B cell (primary cell): ENCODE measurements at regions not wholly inside any gene's neighbourhood (a gene's known extent, or its start where the extent isn't known, plus 50 kb on each side); places are given as distances from the start of the nearest gene placed in this dataset.

Experiments
- ATAC-seq: fragments of 200-7000 bp; cut with Tn5 transposase; one replicate; pipeline ENCODE4 v1.10.0; 2021; ENCODE audit warnings: low read depth, mild to moderate bottlenecking, moderate number of reproducible peaks, moderate library complexity
- CTCF ChIA-PET: fragments of 350-600 bp; sonication (Branson Sonifier 250); formaldehyde crosslinking; loops from one replicate; lab custom pipeline; 2021; ENCODE audit warnings: antibody characterized with exemption, inconsistent platforms; lab: Charles Lee
- POLR2A ChIA-PET: fragments of 350-600 bp; sonication (Branson Sonifier 250); formaldehyde crosslinking; loops from one replicate; lab custom pipeline; 2021; ENCODE audit warnings: antibody characterized with exemption; lab: Charles Lee
- DNase-seq: peaks from one replicate; pipeline ENCODE4 v3.0.0; 2013
- H2AFZ ChIP-seq: 2 replicates; pipeline ENCODE4 v1.6.1; 2012; ENCODE audit warnings: mild to moderate bottlenecking, low read depth, low read length; ENCODE audit not compliant: insufficient read depth, poor library complexity, severe bottlenecking
- H3K27ac ChIP-seq, 2 donors: 1 replicate in 1 of 2; 2 replicates in 1 of 2; pipeline ENCODE4 v1.5.1; 2012 to 2013; ENCODE audit warnings: low read length in 2 of 2, mild to moderate bottlenecking in 2 of 2, moderate library complexity in 1 of 2
- H3K27me3 ChIP-seq, 4 experiments: fragments of 200-600 bp in 1 of 4; sonication (generic) in 1 of 4; replicated peaks in 1 of 4; 1 replicate in 2 of 4; 2 replicates in 2 of 4; pipeline versions ENCODE4 v1.6.1 to v1.7.0; 2013 to 2016; ENCODE audit warnings: low read length in 3 of 4, mild to moderate bottlenecking in 2 of 4, mixed read lengths in 1 of 4, moderate library complexity in 1 of 4; ENCODE audit not compliant: insufficient read depth in 4 of 4, control insufficient read depth in 3 of 4; ENCODE audit errors: control extremely low read depth in 1 of 4
- H3K36me3 ChIP-seq, 2 experiments: replicated peaks in 1 of 2; 1 replicate in 1 of 2; 2 replicates in 1 of 2; pipeline versions ENCODE4 v1.6.1 to v1.7.1; 2013; ENCODE audit warnings: low read length in 1 of 2; ENCODE audit not compliant: insufficient read depth in 2 of 2, control insufficient read depth in 1 of 2; ENCODE audit errors: control extremely low read depth in 1 of 2, extremely low read depth in 1 of 2
- H3K4me1 ChIP-seq, 2 donors: fragments of 200-600 bp in 1 of 2; sonication (generic) in 1 of 2; 1 replicate in 1 of 2; 2 replicates in 1 of 2; pipeline versions ENCODE4 v1.5.1 to v1.6.1; 2013 to 2017; ENCODE audit warnings: low read length in 2 of 2; ENCODE audit not compliant: control insufficient read depth in 2 of 2, insufficient read depth in 2 of 2
- H3K4me2 ChIP-seq: replicated peaks from 2 replicates; pipeline ENCODE3; 2012; ENCODE audit warnings: mild to moderate bottlenecking, low read depth, low read length; ENCODE audit not compliant: poor library complexity, severe bottlenecking
- H3K4me3 ChIP-seq, 5 experiments: fragments of 200-600 bp in 1 of 5; sonication (generic) in 1 of 5; 1 replicate in 3 of 5; 2 replicates in 2 of 5; pipeline versions ENCODE4 v1.5.1 to v1.7.0; 2011 to 2016; ENCODE audit warnings: low read length in 4 of 5, mild to moderate bottlenecking in 4 of 5, low read depth in 2 of 5, control low read depth in 1 of 5, moderate library complexity in 1 of 5; ENCODE audit not compliant: insufficient read depth in 1 of 5; ENCODE audit errors: control extremely low read depth in 1 of 5, extremely low read depth in 1 of 5
- H3K79me2 ChIP-seq: fragments of 200-600 bp; sonication (generic); one replicate; pipeline ENCODE4 v1.6.0; 2016; ENCODE audit warnings: low read length; ENCODE audit not compliant: control insufficient read depth, insufficient read depth
- H3K9ac ChIP-seq: fragments of 200-600 bp; sonication (generic); 2 replicates; pipeline ENCODE4 v1.6.1; 2017; ENCODE audit warnings: mild to moderate bottlenecking, low read length, moderate library complexity
- H3K9me3 ChIP-seq, 3 donors: one replicate each; pipeline versions ENCODE4 v1.6.1 to v1.7.1; 2013; ENCODE audit warnings: low read length in 2 of 3; ENCODE audit not compliant: control insufficient read depth in 2 of 3, insufficient read depth in 1 of 3; ENCODE audit errors: control extremely low read depth in 1 of 3
- H4K20me1 ChIP-seq: 2 replicates; pipeline ENCODE4 v1.6.0; 2012; ENCODE audit warnings: mild to moderate bottlenecking, low read length; ENCODE audit not compliant: insufficient read depth, control insufficient read depth, poor library complexity, severe bottlenecking
- H3K27ac Mint-ChIP-seq: one replicate; pipeline ENCODE4 v1.8.0; 2021; ENCODE audit warnings: mixed read lengths
- H3K27me3 Mint-ChIP-seq: one replicate; pipeline ENCODE4 v1.8.0; 2021; ENCODE audit warnings: mixed read lengths
- H3K4me1 Mint-ChIP-seq: one replicate; pipeline ENCODE4 v1.8.0; 2021; ENCODE audit warnings: mixed read lengths
- H3K4me3 Mint-ChIP-seq: one replicate; pipeline ENCODE4 v1.8.0; 2021; ENCODE audit warnings: mixed read lengths
- H3K9me3 Mint-ChIP-seq: one replicate; pipeline ENCODE4 v1.8.0; 2022; ENCODE audit warnings: mixed read lengths; ENCODE audit not compliant: insufficient read depth
- CTCF ChIP-seq: fragments of 200-600 bp; IDR thresholded peaks from one replicate; pipeline ENCODE4 v1.8.0; 2022; ENCODE audit warnings: antibody characterized with exemption, mild to moderate bottlenecking
- EZH2 ChIP-seq: IDR thresholded peaks from 2 replicates; pipeline ENCODE4 v1.6.1; 2012; ENCODE audit warnings: borderline replicate concordance, low read depth, mild to moderate bottlenecking, moderate library complexity, low read length; ENCODE audit not compliant: insufficient read depth, poor library complexity, severe bottlenecking
- WGBS: methylation state at CpG from one replicate; pipeline ENCODE4 v1.1.5; 2013; ENCODE audit warnings: missing lambda C conversion rate; ENCODE audit not compliant: insufficient coverage; 5-methylcytosine and 5-hydroxymethylcytosine counted together
- intact Hi-C: fragments of 100-400 bp; cut with micrococcal nuclease; formaldehyde crosslinking; loops from one replicate; pipeline ENCODE4 v1.10.0; 2022

GRCh38 chr5:133780619-133781280 is 168.4 kb upstream of the FSTL4 start:
- ATAC-seq = no peak
- TF ChIP-seq CTCF = no peak
- TF ChIP-seq EZH2 = no peak
- H3K9me3 Mint-ChIP-seq = no peaks in the 10 kb centered on the region
- Histone ChIP-seq H2AFZ (no peak overlapping the region), H3K79me2 (no peaks in the 10 kb centered on the region), H3K9ac (no peak overlapping the region), H3K9me3 (peaks cover 0 to 14% (median 0%) of the 10 kb centered on the region in 3 donors), H3K4me3 (no peak overlapping the region), H3K27me3 (no peaks in the 10 kb centered on the region), H3K4me2 (no peak overlapping the region), H4K20me1 (no peaks in the 10 kb centered on the region), H3K27ac (no peak overlapping the region), H3K4me1 (no peaks in the 10 kb centered on the region), H3K36me3 (no peaks in the 10 kb centered on the region)
- H3K27ac Mint-ChIP-seq = no peak overlapping the region
- CTCF ChIA-PET = no interaction called here
- POLR2A ChIA-PET = no interaction called here
- H3K4me3 Mint-ChIP-seq = no peak overlapping the region
- DNase-seq = no peak
- peaks cover 5% of the 10 kb centered on the region for H3K27me3 Mint-ChIP-seq
- H3K4me1 Mint-ChIP-seq = no peaks in the 10 kb centered on the region
- intact Hi-C loops = no loop called here
- WGBS = 98% methylated on average over 6 of the region's 8 CpGs

- ChIA-PET POLR2A (no interaction called here), CTCF (no interaction called here)
- Mint-ChIP-seq H3K4me3 (no peak overlapping the region), H3K9me3 (no peaks in the 10 kb centered on the region), H3K4me1 (no peaks in the 10 kb centered on the region), H3K27me3 (peaks cover 5% of the 10 kb centered on the region), H3K27ac (no peak overlapping the region)
- no peaks in the 10 kb centered on the region for H3K27me3 ChIP-seq
- 80% methylated on average over 4 of the region's 8 CpGs for WGBS
- H2AFZ ChIP-seq = no peak overlapping the region
- no peak for TF ChIP-seq CTCF
- no peak for TF ChIP-seq EZH2
- H3K79me2 ChIP-seq = no peaks in the 10 kb centered on the region
- ATAC-seq = no peak
- DNase-seq = no peak
- H4K20me1 ChIP-seq = no peaks in the 10 kb centered on the region
- H3K4me3 ChIP-seq = no peak overlapping the region
- no peaks in the 10 kb centered on the region for H3K36me3 ChIP-seq
- H3K4me1 ChIP-seq = no peaks in the 10 kb centered on the region
- no peak overlapping the region for H3K9ac ChIP-seq
- intact Hi-C loops = loop anchor here (10.0 kb wide), 1 partner anchor 195 kb away; no protein-coding TSS in a partner anchor
- H3K27ac ChIP-seq = no peak overlapping the region
- no peak overlapping the region for H3K4me2 ChIP-seq
- H3K9me3 ChIP-seq = peaks cover 0 to 6% (median 0%) of the 10 kb centered on the region in 3 donors
These were observed 167.6 kb upstream of the FSTL4 start for GRCh38 chr5:133779828-133780475.
